ENCODE measurements at regions not wholly inside any gene's neighbourhood (a gene's known extent, or its start where the extent isn't known, plus 50 kb on each side); places are given as distances from the start of the nearest gene placed in this dataset.

DNA sequence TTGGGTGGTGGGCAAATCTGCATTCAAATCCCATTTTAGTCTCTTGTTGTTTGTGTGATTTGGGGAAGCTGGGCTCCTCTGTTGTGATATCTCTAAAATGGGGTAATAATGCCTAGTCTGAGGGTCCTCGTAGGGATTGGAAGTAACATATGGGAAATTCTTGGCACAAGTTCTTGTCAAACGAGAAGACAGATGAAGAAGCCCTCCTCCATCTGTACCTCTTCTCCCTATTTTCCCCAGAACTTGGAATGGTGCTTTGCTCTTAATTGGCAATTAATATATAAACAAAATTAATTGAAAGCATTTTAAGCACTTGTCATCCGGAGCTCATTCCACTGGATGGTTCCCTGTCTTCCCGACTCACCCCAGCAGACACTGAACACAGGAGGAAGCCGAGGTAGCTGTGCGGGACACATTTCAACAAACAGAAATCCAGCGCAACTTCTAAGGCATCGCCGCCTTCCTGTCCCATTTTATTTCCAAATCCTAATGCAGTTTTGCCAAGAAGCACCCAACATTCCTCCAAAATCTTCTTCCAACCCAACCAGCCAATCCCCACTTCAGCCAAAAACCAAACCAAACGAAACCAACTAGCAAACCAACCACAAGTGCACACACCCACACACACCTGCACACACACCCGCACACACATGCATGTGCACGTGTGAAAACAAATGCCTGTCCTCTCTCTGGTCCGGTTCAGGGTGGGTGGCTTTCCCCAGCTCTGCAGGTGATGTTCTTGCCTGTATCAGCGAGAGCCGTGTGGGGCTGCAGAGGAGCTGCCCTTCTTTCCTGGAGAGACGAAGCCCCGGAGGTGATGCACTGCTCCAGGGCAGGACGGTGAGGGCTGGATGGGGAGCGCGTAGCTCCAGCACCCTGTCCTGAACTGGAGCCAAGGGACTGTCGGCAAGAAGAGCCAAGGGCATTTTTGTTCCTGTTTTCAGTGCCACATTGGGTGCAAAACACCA, 100.8 kb upstream of the B3GAT1 start:
- ChIA-PET POLR2A (no interaction called here), CTCF (no interaction called here)
- TF ChIP-seq, protein P1, sequence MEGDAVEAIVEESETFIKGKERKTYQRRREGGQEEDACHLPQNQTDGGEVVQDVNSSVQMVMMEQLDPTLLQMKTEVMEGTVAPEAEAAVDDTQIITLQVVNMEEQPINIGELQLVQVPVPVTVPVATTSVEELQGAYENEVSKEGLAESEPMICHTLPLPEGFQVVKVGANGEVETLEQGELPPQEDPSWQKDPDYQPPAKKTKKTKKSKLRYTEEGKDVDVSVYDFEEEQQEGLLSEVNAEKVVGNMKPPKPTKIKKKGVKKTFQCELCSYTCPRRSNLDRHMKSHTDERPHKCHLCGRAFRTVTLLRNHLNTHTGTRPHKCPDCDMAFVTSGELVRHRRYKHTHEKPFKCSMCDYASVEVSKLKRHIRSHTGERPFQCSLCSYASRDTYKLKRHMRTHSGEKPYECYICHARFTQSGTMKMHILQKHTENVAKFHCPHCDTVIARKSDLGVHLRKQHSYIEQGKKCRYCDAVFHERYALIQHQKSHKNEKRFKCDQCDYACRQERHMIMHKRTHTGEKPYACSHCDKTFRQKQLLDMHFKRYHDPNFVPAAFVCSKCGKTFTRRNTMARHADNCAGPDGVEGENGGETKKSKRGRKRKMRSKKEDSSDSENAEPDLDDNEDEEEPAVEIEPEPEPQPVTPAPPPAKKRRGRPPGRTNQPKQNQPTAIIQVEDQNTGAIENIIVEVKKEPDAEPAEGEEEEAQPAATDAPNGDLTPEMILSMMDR (IDR thresholded peaks at IDR 0.05; ENCODE audit: unreplicated experiment) = no peak
- no TSS peak for BruUV-seq (replicated peaks)
- peaks cover 26% of the 10 kb centered on the region for H3K9me3 Mint-ChIP-seq (ENCODE audit: unreplicated experiment)
- H3K36me3 Mint-ChIP-seq (ENCODE audit: insufficient read depth, unreplicated experiment) = no peaks in the 10 kb centered on the region
- no peak for DNase-seq (ENCODE audit: unreplicated experiment)
- no peaks in the 10 kb centered on the region for H3K4me1 Mint-ChIP-seq (ENCODE audit: insufficient read depth, unreplicated experiment)
- no peaks in the 10 kb centered on the region for H3K27me3 Mint-ChIP-seq (ENCODE audit: insufficient read depth, unreplicated experiment)
- H3K27ac Mint-ChIP-seq (ENCODE audit: low read depth, unreplicated experiment) = no peak overlapping the region
- intact Hi-C loops (cut with micrococcal nuclease) = no loop called here
- H3K4me3 Mint-ChIP-seq (ENCODE audit: unreplicated experiment) = no peak overlapping the region

DNA sequence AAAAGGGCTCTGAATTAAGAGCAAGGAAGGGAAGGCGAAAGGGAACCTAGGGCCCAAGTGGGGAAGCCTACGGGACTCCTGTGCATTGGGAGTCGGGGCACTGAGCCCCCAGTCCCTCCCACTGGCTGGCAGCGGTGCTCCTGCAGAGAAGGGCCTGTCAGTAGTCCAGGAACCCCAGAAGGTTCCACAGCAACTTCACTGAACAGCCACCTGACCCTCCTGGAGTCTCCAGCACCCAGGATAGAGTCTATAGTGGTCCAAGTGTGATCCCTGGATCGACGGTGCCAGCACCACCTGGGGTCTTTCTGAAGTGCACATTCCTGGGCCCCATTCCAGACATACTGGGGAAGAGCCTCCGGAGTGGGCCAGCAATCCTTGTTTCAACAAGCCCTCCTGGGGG, 100.0 kb upstream of the B3GAT1 start:
- H3K27ac Mint-ChIP-seq (ENCODE audit: low read depth, unreplicated experiment) = no peak overlapping the region
- no peak overlapping the region for H3K4me3 Mint-ChIP-seq (ENCODE audit: unreplicated experiment)
- intact Hi-C loops (cut with micrococcal nuclease) = no loop called here
- no peaks in the 10 kb centered on the region for H3K4me1 Mint-ChIP-seq (ENCODE audit: insufficient read depth, unreplicated experiment)
- no peaks in the 10 kb centered on the region for H3K27me3 Mint-ChIP-seq (ENCODE audit: insufficient read depth, unreplicated experiment)
- H3K9me3 Mint-ChIP-seq (ENCODE audit: unreplicated experiment) = peaks cover 28% of the 10 kb centered on the region
- CTCF ChIA-PET = interaction anchor here (0.5 kb wide), 1 partner anchor 215 kb away, joined by 3 read pairs; no protein-coding TSS in a partner anchor
- no peaks in the 10 kb centered on the region for H3K36me3 Mint-ChIP-seq (ENCODE audit: insufficient read depth, unreplicated experiment)
- TF ChIP-seq, protein P1 (IDR thresholded peaks at IDR 0.05; ENCODE audit: unreplicated experiment) = no peak
- BruUV-seq (replicated peaks) = no TSS peak
- POLR2A ChIA-PET = no interaction called here
- no peak for DNase-seq (ENCODE audit: unreplicated experiment)

DNA sequence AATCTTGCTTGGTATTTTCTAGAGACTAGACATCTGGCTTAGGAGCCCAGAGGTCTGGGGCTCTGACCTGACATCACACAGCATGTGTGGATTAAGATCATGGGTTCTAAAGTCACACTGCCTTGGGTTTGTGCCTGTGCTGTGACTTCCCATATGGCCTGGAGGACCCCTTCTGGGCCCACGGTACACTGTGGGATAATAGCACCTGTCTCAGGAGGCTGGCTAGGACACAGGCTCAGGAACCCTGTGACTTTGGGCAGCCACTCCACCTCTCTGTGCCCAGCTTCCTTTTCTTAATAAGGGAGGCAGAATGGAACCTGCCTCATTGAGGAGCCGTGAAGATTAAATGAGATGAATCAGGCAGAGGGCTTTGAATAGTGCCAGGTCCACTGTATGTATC, 99.2 kb upstream of the B3GAT1 start:
- CTCF ChIA-PET = interaction anchor here (0.6 kb wide), 1 partner anchor 30 kb away, joined by 3 read pairs; no protein-coding TSS in a partner anchor
- intact Hi-C loops (cut with micrococcal nuclease) = no loop called here
- POLR2A ChIA-PET = no interaction called here
- H3K4me3 Mint-ChIP-seq (ENCODE audit: unreplicated experiment) = no peak overlapping the region
- no peak overlapping the region for H3K27ac Mint-ChIP-seq (ENCODE audit: low read depth, unreplicated experiment)
- no peaks in the 10 kb centered on the region for H3K4me1 Mint-ChIP-seq (ENCODE audit: insufficient read depth, unreplicated experiment)
- H3K36me3 Mint-ChIP-seq (ENCODE audit: insufficient read depth, unreplicated experiment) = no peaks in the 10 kb centered on the region
- TF ChIP-seq, protein P1 (IDR thresholded peaks at IDR 0.05; ENCODE audit: unreplicated experiment) = no peak
- BruUV-seq (replicated peaks) = no TSS peak
- H3K9me3 Mint-ChIP-seq (ENCODE audit: unreplicated experiment) = peaks cover 34% of the 10 kb centered on the region
- no peak for DNase-seq (ENCODE audit: unreplicated experiment)
- no peaks in the 10 kb centered on the region for H3K27me3 Mint-ChIP-seq (ENCODE audit: insufficient read depth, unreplicated experiment)

DNA sequence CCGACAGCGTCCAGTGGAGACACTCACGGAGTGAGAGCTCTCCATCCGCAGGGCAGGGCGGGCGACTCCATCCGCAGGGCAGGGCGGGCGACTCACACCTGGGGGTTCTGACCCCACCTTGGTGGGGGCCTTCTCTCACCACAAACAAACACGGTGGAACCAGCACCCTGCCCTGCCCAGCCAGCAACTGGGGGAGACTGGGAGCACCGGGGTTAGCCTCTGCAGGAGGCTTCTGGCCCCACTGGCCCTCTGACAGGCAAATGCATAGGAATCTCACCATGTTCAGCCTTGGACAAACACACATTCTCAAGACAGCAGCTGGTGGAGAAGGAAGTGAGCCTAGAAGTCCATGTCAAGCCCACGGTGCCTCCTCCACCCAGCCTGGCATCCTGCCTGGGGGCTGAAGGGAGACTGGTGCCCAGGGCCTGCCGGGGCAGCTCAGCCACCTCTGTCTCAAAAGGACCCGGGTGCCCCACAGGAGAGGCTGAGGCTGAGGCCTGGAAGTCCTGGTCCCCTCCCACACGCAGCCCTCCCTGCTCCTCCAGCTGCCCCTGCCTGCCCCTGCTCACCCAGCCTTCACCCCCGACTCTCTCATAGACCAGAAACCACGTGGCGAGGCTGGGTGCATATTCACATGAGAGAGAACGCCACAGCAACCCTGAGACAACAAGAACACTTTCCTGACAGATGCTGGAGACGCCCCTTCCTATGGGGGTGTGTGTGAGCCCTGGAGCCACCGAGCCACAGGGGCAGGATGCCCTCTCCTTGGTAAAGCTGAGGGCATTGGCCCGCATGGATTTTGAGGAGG, 98.4 kb upstream of the B3GAT1 start:
- no TSS peak for BruUV-seq (replicated peaks)
- no peak overlapping the region for H3K4me3 Mint-ChIP-seq (ENCODE audit: unreplicated experiment)
- POLR2A ChIA-PET = no interaction called here
- no peaks in the 10 kb centered on the region for H3K36me3 Mint-ChIP-seq (ENCODE audit: insufficient read depth, unreplicated experiment)
- intact Hi-C loops (cut with micrococcal nuclease) = no loop called here
- H3K4me1 Mint-ChIP-seq (ENCODE audit: insufficient read depth, unreplicated experiment) = no peaks in the 10 kb centered on the region
- no peak overlapping the region for H3K27ac Mint-ChIP-seq (ENCODE audit: low read depth, unreplicated experiment)
- peaks cover 27% of the 10 kb centered on the region for H3K9me3 Mint-ChIP-seq (ENCODE audit: unreplicated experiment)
- TF ChIP-seq, protein P1 (IDR thresholded peaks at IDR 0.05; ENCODE audit: unreplicated experiment) = no peak
- CTCF ChIA-PET = interaction anchor here (0.6 kb wide), 2 partner anchors 29 to 140 kb away, joined by 3 read pairs; no protein-coding TSS in a partner anchor
- no peaks in the 10 kb centered on the region for H3K27me3 Mint-ChIP-seq (ENCODE audit: insufficient read depth, unreplicated experiment)
- no peak for DNase-seq (ENCODE audit: unreplicated experiment)

All from MCF 10A (cell line).